ENCODE measurements at regions not wholly inside any gene's neighbourhood (a gene's known extent, or its start where the extent isn't known, plus 50 kb on each side); places are given as distances from the start of the nearest gene placed in this dataset.

GRCh38 chr2:226115832-226116200, 683.8 kb downstream of the IRS1 start:
- 70 to 80% methylated on average over 1 of the region's 1 CpG for WGBS, 2 donors
- no peaks in the 10 kb centered on the region for H3K4me1 ChIP-seq
- no peak overlapping the region for H3K27ac ChIP-seq
- H3K36me3 ChIP-seq (ENCODE audit: low read depth, missing control alignments): no peaks in the 10 kb centered on the region
- DNase-seq: no peak
- intact Hi-C loops (cut with DNase I; ENCODE audit: low total_unique reads): no loop called here
- TF ChIP-seq POLR2A (IDR thresholded peaks at IDR 0.05) (no peak), CTCF (IDR thresholded peaks at IDR 0.05) (no peak)
- H3K9me3 ChIP-seq: no peaks in the 10 kb centered on the region
- no peaks in the 10 kb centered on the region for H3K27me3 ChIP-seq
- no peak overlapping the region for H3K4me3 ChIP-seq

DNA sequence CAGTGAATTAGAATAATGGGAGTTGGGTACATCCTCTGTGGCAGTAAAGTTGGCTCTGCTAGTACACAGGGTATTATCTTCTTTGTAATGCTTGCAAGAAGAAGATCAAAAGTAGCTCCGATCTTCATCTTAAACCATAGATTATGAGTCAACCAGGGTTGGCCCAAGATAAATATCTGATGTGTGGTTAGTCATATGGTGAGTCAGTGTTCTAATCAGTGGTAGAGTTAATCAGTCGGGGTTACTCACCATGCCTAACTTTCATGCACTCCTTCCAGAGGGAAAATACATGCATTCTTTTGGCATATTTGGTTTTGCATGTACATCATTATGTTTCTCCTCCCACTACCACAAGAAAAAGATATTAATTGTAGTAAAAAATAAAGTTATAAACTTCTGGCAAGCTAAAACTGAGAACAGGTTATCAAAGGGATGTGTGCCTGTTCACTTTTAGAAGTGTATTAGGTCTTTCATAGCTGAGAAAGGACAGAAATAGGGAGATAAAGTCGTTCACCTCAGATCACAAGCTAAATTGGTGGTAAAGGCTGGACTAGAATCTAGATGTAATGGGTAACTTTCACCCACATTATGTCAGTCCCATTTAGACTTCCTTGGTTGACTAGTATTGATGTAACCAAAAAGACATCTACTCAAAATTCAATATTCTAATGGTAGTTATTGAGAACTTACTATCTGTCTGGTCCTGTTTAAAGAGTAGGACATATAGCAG, 684.4 kb downstream of the IRS1 start:
- TF ChIP-seq CTCF (IDR thresholded peaks at IDR 0.05) (no peak), POLR2A (IDR thresholded peaks at IDR 0.05) (no peak)

GRCh38 chr2:226114436-226114835, 685.2 kb downstream of the IRS1 start:
- no peak for DNase-seq
- Histone ChIP-seq H3K36me3 (ENCODE audit: low read depth, missing control alignments) (no peaks in the 10 kb centered on the region), H3K4me3 (no peak overlapping the region), H3K27ac (no peak overlapping the region), H3K27me3 (no peaks in the 10 kb centered on the region), H3K4me1 (no peaks in the 10 kb centered on the region), H3K9me3 (no peaks in the 10 kb centered on the region)
- TF ChIP-seq POLR2A (IDR thresholded peaks at IDR 0.05): no peak
- intact Hi-C loops (cut with DNase I; ENCODE audit: low total_unique reads): no loop called here
- 80 to 95% methylated on average over 5 of the region's 5 CpGs for whole genome bisulfite sequencing, 2 donors

More for the DNA sequence above, 684.4 kb downstream of the IRS1 start:
- intact Hi-C loops (cut with DNase I; ENCODE audit: low total_unique reads): no loop called here
- Histone ChIP-seq H3K9me3 (no peaks in the 10 kb centered on the region), H3K27ac (no peak overlapping the region), H3K4me3 (no peak overlapping the region), H3K4me1 (no peaks in the 10 kb centered on the region), H3K36me3 (ENCODE audit: low read depth, missing control alignments) (no peaks in the 10 kb centered on the region), H3K27me3 (no peaks in the 10 kb centered on the region)
- no peak for DNase-seq
- WGBS, 2 donors: 72 to 79% methylated on average over 3 of the region's 3 CpGs

GRCh38 chr2:226098861-226099745, 699.6 kb downstream of the NYAP2 start:
- Histone ChIP-seq H3K36me3 (ENCODE audit: low read depth, missing control alignments) (no peaks in the 10 kb centered on the region), H3K27me3 (no peaks in the 10 kb centered on the region), H3K27ac (no peak overlapping the region), H3K9me3 (no peaks in the 10 kb centered on the region), H3K4me1 (no peaks in the 10 kb centered on the region), H3K4me3 (no peak overlapping the region)
- TF ChIP-seq CTCF (IDR thresholded peaks at IDR 0.05): no peak
- no peak for TF ChIP-seq POLR2A (IDR thresholded peaks at IDR 0.05)
- DNase-seq: no peak
- 22 to 56% methylated on average over 1 of the region's 1 CpG for WGBS, 2 donors
- intact Hi-C loops (cut with DNase I; ENCODE audit: low total_unique reads): no loop called here

DNA sequence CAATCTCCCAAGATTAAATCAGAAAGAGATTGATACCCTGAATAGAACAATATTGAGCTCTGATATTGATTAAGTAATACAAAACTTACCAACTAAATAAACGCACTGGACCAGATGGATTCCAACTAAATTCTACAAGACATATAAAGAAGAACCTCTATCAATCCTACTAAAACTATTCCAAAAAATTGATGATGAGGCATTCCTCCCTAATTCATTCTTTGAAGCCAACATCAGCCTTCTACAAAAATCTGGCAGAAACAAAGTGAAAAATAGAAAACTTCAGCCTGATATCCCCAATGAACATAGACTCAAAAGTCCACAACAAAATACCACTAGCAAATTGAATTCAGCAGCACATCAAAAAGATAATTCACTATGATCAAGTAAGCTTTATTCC, 695.5 kb downstream of the NYAP2 start:
- H3K27me3 ChIP-seq: no peaks in the 10 kb centered on the region
- no peak overlapping the region for H3K27ac ChIP-seq
- no peaks in the 10 kb centered on the region for H3K4me1 ChIP-seq
- no peaks in the 10 kb centered on the region for H3K9me3 ChIP-seq
- TF ChIP-seq POLR2A (IDR thresholded peaks at IDR 0.05) (no peak), CTCF (IDR thresholded peaks at IDR 0.05) (no peak)
- intact Hi-C loops (cut with DNase I; ENCODE audit: low total_unique reads): no loop called here
- no peak overlapping the region for H3K4me3 ChIP-seq
- 91 to 96% methylated on average over 1 of the region's 1 CpG for WGBS, 2 donors
- DNase-seq: no peak
- H3K36me3 ChIP-seq (ENCODE audit: low read depth, missing control alignments): no peaks in the 10 kb centered on the region

All from testis (tissue), 2 donors.